COLO829 (cell line): ENCODE measurements at regions not wholly inside any gene's neighbourhood (a gene's known extent, or its start where the extent isn't known, plus 50 kb on each side); places are given as distances from the start of the nearest gene placed in this dataset.
"Not testable (repeated sequence)": the region's sequence is repeated elsewhere in the genome, so short reads cannot be mapped to it uniquely, and the experiment has no call there.

ENCODE experiments used
- DNase-seq: peaks from one replicate; pipeline ENCODE4 v3.0.0; 2012; ENCODE audit warnings: low spot score

DNA sequence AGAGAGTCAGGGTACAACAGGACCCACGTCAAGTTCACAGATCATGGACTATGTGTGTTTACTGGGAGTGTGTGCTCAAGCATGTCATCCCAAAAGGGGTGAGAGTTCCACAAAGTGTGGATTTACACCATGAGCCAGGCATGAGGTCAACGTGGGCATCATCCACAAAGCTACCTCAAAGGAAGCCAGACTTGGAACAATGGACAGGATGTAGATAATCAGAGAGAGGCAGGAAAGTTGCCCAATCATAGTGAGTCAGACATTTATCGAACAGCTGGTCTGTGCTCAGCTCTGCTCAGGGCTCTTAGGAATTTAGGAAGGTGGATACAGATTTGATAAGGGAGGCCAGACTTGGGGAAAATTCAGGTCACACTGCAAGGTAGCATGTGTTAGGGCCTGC lies 317.2 kb upstream of the CDYL start:
- DNase-seq, result peak; percentile 27

DNA sequence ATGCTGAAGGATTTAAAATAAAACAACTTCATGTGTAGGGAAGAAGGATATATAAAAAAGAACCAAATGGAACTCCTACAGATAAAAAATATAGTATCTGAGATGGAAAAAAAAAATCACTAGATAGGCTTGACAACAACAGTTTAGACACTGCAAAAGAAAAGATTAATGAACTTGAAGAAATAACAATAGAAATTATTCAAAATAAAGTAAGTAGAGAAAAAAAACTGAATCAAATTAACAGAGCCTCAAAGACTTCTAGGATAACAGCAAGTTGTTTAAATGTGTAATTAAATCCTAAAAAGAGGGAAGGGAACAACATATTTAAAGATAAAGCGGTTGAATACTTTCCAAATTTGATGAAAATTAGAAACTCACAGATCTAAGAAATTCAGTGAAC lies 316.3 kb upstream of the ECI2 start:
- DNase-seq, result no peak

DNA sequence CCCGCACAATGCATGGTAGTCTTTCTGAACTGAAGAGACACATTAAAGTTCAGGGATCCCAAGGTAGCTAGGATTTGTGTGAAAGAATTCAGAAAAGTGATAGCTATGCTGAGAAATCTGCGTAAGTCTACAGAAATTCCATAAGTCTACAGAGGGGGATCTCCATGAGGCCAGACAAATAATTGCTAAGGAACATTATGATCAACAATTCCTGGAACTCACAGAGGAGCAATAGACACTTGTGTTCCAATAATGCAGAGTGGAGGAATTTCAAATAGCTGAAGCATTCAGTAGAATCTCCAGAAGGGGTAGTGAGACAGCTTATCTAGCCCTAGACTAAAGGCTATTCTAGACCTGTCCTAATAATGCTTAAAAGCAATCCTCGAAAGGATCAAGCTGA lies 315.7 kb upstream of the ECI2 start:
- DNase-seq, result no peak

DNA sequence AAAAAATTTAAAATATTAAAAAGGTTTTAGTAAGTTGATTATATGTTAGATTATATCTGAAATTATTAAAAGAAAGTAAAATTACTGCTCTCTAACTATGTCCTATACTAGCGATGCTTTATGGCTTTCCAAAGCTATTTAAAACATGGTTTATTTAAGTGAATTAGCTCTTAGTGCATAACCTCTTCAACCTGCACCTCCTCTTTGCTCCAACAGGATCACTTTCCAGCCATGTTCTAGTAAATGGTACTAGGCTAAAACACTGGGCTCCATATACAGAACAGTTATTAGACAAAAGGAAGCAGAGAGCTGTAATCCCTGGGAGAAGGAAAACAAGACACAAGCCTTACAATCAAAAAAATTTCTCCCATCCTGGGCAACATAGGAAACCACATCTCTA lies 314.9 kb upstream of the ECI2 start:
- DNase-seq, result no peak

DNA sequence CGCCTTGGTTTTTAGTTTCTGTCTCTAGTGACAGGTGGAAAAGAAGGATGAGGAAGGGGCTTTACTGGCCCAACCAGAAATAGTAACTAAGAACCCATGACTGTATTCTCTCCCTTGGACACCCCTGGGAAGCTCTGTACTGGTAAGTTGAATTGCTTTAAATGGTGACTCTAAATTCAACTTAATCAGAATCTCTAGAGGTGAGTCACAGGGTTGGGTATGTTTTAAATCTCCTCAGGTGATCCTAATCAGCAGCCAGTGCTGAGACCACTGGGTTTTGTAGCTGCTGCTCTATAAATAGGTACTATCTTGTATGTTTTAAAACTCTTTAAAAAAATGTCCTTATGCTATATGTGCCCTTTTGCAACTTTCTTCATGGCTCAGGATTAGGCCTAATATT lies 314.0 kb upstream of the ECI2 start:
- DNase-seq, result no peak

DNA sequence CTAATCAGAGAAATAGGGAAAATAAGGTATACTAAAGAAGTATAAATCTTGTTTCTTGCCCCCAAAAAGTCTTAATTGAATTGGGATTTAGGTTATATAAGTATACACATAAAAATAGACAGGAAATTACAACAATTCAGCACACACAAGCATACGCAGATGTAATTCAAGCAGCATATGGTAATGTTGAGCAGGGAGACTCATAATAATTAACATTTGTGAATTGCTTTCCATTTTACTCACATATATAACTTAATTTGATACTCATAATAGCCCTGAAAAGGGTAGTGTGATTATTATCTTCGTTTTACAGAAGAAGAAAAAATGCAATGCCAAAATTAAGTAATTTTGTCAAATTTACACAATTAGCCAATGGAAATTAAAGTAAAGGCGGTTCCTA lies 313.5 kb upstream of the ECI2 start:
- DNase-seq, result no peak

DNA sequence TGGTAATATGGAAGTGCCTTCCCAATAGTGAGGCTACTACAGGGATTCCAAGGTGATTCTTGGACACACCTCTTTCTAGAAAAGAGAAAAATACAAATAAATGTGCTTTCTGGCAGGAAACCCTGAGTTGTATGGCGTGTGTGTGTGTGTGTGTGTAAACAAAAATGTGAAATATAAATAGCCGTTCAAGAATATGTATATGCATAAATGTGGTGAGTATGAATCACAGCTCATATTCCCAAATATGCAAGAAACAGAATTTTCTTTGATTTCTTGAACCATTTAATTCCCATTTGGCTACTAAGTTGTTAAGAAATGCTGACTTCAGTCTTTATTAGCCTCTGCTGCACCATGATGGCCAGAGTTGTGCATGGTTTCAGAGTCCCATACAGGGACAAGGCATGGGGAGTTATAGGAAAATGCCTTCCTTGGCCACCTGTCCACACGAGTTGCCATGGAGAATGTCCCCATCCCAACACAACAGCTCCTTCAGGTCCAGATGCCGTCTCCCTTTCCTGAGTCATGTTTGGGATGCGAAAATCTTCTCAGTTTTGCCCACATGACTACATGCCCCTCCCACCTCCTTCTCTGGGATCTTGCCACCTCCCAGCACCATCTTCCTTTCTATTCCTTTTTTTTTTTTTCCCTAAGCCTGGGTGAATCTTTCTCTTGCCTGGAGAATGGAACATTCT lies 312.4 kb upstream of the ECI2 start:
- no peak for DNase-seq

DNA sequence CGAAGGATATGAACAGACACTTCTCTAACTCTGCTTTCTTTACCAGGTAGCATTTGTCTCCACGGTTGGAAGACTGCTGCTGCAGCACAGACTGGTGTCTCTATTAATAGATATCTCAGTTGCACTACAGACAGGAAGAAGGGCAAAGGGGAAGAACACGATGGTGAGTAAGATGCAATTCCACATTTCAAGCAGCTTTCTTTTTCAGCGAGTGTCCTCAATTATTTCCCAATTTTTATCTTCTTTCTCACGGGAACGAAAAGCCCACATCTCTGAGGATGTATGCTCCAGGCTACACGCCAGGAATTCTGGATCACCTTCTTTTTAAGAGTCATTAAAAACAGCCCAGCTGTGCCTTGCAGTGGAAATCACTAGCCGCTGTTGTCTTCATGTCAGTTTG lies 311.6 kb upstream of the ECI2 start:
- DNase-seq, result no peak

DNA sequence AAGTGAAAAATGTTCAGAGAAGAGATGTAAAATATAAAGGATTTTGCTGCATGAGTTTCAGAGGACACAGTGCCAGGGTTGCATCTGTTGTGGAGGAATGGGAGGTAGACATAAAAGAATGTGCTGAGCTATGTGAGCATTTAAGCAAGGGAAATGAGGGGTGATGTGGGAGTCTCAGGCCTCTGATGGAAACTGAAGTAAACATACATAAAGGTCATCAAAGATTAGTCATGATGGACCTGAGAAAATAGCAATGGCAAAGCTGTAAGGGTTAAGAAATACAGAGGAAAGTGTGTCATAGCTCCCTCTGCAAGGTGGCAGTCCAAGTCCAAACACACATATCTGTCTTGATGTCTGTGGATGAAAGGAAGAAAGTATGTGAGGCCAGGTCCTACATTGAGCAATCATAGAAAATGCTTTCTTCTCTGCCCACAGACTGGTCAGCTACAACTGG lies 306.6 kb upstream of the ECI2 start:
- DNase-seq, result no peak

DNA sequence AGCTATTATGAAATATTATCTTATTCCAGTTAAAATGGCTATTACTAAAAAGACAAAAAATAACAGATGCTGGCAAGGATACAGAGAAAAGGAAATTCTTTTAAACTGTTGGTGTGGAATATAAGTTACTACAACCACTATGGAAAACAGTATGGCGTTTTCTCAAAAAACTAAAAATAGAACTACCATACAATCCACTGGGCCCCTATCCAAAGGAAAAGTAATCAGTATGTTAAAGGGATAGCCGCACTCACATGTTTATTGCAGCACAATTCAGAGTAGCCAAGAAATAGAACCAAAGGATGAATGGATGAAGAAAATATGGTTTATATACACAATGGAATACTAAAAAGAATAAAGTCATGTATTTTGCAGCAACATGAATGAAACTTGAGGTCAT lies 303.8 kb upstream of the ECI2 start:
- DNase-seq, result no peak

DNA sequence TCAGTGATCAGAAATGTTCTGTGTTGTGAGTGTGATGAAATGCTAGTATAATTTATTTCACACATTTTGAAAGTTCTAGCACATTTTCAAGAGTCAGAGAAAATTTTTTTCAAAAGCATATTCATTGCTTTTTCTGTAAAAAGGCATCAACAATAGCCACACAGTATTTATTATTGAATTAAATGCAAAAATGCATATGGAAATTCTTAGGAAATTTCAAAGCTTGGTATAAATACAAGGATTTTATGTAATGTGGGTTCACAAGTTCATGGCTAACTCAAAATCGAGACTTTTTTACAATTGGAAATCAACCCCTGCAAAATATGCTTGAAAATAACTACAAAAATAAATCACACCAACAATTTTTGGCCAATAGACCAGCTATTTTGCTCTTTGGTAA lies 302.0 kb upstream of the ECI2 start:
- no peak for DNase-seq

DNA sequence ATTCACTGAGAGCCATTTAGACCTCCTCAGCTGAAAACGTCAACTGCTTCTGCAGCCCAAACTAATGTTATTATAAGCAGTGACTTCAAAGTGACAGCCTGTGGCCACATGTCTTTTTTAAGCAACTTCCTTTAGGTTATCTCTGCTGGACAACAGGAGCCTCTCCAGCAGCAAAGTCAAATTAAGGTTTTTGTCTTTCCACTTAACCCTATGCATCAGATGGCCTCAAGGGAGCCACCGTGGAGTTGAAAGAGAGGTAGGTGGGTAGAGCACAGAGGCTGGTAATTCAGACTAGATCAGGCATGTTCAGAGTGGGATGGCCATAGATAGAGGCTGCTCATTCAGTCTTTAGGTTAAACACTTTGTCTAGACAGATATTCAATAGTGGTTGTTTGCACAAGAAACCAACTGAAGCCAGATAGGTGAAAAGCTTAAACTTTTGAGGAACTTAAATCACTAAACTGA lies 300.6 kb upstream of the ECI2 start:
- DNase-seq, result no peak

DNA sequence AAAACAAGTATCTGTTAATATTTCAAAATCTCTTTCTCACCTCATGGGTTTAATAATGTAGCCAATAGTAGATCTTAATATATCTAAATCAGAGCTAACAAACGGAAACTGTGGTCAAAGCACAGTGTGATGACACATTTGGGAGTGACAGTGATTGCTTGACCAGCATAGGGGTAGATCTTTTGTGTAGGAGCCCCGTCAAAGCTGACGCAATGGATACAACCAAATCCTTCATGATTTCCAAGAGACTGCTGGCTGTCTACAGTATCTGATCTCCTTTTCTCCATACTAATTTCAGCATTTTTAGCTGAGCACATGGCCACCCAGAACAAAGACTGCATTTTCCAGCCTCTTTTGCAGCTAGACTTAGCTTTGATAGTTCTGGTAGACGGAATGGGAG lies 299.3 kb upstream of the ECI2 start:
- DNase-seq, result no peak

DNA sequence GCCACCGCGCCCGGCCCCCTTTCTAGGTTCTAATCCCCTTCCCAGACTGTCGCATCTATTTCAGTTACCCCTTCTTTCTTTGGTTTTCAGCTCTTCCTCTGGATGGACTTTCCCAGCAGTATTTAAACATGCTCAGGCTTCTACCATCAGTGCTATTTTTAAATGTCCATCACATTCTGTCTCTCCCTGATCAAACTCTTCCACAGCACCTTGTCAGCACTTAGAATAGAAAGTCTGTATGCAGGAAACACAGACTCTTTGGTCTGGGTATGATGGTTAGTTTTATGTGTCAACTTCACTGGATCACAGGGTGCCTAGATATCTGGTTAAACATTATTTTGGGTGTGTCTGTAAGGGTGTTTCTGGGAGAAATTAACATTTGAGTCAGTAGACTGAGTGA lies 297.8 kb upstream of the ECI2 start:
- DNase-seq, result no peak

DNA sequence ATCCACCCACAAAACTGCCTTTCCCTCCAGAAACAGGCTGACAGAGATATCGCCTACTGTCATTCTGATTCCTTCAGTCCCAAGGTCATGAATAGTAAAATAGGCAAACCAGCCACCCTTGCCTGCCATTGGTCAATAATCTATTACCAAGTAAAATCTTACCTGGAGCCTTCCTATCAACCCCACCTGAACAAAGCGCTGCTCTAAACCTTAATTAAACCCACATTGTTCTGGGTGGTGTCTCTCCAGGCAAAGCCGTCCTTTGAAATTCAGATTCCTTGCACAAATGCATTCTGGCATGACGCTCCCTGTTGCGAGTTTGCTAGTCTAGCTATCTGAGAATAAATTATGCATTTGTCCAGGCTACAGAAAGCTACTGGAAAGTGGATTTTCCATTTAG lies 291.6 kb upstream of the ECI2 start:
- no peak for DNase-seq

DNA sequence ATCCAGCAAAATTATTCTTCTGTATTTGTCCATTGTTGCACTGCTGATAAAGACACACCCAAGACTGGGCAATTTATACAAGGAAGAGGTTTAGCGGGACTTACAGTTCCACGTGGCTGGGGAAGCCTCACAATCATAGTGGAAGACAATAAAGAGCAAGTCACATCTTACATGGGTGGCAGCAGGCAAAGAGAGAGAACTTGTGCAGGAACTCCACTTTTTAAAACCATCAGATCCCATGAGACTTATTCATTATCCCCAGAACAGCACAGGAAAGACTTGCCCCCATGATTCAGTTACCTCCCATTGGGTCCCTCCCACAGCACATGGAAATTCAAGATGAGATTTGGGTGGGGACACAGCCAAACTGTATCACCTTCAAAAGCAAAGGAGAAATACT lies 286.5 kb upstream of the ECI2 start:
- no peak for DNase-seq

DNA sequence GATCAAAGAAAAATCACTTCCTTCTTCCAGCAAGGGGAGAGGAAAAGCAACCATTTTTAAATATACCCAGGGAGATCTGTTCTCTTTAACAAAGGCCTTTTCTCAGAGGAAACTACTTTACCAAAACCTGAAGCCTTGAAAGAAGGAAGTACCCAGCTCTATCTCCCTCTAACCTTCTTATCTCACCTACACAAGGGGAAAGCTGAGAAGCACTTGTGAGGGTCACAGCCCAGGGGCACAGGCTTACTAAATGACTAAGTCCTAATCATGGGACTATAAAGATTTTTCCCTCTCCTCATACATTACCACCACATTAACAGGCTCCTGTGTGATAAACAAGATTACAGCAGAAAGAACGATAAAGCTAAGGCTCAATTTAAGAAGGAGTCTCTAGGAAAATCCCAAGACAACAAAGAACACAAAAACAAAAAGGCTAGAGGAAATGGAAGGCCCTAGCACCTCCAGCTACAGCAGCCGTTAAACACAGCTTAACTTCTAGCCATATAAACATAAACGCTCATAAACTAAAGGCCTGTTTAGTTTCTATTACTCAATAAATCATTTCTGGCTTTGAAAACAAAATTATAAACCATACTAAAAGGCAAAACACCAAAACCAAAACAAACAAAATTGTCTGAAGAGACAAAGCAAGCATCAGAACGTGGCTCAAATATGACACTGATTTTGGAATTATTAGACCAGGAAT lies 284.9 kb upstream of the ECI2 start:
- DNase-seq, result no peak

DNA sequence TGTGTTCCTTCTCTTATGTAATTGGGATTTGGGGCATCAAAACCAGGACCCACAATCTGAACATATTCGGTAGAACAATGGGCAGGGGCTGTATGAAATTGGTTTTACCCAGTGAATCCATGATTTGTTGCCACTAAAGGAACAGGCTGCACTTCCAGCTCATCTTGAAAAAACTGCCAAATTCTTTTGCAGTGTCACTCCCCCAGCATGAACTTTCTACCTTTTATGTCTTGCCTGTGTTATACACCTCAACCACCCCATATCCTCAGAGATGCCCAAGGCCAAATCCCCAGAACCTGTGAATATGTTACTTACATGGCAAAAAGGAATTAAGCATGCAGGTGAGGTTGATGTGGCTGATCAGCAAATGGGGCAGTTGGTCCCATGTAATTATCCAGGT lies 280.2 kb upstream of the ECI2 start:
- no peak for DNase-seq

DNA sequence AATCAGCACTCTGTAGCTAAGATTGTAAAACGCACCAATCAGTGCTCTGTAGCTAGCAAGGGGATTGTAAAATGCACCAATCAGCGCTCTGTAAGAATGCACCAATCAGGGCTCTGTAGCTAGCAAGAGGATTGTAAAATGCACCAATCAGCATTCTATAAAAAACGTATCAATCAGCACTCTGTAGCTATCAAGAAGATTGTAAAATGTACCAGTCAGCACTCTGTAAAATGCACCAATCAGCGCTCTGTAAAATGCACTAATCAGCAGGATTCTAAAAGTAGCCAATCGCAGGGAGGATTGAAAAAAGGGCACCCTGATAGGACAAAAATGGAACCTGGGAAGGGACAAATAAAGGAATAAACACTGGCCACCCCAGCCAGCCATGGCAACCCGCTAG lies 278.7 kb upstream of the ECI2 start:
- not testable (repeated sequence) for DNase-seq

DNA sequence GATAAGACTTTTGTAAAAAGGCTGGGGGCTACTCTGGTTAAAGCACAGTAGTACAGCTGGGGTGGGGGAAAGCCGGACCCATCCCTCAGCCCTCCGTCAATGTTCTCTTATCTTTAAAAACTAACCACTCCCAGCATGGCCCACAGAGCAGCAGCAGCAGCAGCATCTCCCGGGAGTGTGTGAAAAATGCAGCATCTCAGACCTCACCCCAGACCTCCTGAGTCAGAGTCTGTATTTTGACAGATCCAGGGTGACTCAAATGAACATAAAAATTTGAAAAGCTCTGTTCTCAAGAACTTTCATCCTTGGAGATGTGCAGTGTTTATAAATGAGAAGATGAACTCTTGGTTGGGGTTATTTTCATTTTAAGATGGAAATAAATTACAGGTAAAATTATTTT lies 277.7 kb upstream of the ECI2 start:
- no peak for DNase-seq

DNA sequence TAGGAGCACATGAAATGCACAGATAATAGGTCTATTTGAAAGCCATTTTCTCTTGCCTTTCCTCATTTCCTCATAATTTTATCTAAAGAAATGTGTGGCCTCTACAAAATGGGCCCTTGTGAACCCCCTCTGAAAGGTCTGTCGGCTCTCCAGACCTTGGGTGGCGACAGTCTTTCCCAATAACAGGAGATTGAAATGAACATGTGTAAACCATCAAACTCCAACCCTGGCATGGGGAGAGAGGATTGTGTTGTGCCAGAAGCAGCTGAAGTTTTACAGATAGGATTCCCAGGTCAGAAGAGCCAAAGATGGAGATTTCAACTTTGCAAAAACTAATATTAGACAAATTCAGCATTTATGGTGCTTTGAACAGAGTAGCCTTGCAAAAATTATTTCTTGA lies 277.1 kb upstream of the ECI2 start:
- DNase-seq, result no peak

DNA sequence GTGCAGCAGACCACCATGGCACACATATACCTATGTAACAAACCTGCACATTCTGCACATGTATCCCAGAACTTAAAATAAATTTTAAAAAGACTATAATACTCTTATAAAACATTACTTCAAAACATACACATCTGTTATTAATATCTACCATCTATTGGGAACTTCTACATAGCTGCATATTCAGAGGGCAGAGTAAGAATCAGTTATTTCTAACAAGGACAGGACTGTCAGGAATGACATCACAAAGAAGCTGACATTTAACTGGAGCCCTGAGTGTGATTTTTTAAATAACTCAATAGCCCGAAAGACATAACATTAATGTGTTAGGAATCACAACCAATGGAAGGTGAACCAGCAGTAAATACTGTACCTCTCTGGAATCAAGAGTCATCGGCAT lies 276.7 kb upstream of the ECI2 start:
- no peak for DNase-seq

DNA sequence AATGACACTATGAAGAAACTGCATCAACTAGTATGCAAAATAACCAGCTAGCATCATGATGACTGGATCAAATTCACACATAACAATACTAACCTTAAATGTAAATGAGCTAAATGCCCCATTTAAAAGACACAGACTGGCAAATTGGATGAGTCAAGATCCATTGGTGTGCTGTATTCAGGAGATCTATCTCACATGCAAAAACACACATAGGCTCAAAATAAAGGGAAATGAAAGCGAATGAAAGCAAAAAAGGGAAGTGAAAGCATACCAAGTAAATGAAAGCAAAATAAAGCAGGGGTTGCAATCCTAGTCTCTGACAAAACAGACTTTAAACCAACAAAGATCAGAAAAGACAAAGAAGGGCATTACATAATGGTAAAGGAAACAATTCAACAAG lies 272.3 kb upstream of the ECI2 start:
- DNase-seq, result not testable (repeated sequence)

DNA sequence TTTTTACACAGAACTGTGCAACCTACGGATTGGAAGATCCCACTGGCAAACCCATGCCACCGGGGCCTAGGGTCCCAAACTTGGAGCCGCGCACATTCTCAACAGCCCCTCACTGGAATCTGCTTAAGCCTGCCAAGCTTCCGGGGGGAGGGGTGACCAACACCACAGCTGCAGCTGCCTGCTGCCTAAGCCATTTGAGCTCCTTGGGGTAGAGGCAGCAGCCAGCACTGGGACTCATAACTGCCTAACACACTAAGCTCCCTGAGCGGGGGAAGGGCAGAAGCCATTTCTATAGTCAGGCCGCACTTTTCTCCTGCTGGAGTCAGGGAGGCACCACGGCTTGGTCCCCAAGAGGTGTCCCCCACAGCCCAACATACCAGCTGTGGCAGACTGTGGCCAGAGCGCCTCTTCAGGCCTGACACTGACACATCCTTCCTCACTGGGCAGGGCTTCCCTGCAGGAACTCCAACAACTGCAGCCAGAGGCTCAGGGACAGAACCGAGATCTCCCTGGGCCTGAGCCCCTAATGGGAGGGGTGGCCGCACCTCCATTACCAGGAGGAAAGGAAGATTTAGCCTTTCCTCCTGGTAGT lies 270.3 kb upstream of the ECI2 start:
- DNase-seq, result no peak
